Body of pancreas (tissue), 4 donors: ENCODE measurements at regions not wholly inside any gene's neighbourhood (a gene's known extent, or its start where the extent isn't known, plus 50 kb on each side); places are given as distances from the start of the nearest gene placed in this dataset.

Experiments
- POLR2A ChIP-seq, 3 donors: fragments of 450-650 bp; IDR thresholded peaks; one replicate each; pipeline ENCODE4 v1.6.1; 2016; ENCODE audit warnings: antibody characterized with exemption in 3 of 3, mild to moderate bottlenecking in 2 of 3
- TF ChIP-seq, protein P1 (sequence below), 7 experiments: fragments of 450-650 bp in 4 of 7; fragments of 200-600 bp in 3 of 7; sonication (generic) in 3 of 7; IDR thresholded peaks; one replicate each; pipeline ENCODE4 v1.5.1; 2016 to 2019; ENCODE audit warnings: antibody characterized with exemption in 7 of 7

- TF ChIP-seq, protein P1, sequence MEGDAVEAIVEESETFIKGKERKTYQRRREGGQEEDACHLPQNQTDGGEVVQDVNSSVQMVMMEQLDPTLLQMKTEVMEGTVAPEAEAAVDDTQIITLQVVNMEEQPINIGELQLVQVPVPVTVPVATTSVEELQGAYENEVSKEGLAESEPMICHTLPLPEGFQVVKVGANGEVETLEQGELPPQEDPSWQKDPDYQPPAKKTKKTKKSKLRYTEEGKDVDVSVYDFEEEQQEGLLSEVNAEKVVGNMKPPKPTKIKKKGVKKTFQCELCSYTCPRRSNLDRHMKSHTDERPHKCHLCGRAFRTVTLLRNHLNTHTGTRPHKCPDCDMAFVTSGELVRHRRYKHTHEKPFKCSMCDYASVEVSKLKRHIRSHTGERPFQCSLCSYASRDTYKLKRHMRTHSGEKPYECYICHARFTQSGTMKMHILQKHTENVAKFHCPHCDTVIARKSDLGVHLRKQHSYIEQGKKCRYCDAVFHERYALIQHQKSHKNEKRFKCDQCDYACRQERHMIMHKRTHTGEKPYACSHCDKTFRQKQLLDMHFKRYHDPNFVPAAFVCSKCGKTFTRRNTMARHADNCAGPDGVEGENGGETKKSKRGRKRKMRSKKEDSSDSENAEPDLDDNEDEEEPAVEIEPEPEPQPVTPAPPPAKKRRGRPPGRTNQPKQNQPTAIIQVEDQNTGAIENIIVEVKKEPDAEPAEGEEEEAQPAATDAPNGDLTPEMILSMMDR (IDR thresholded peaks at IDR 0.05) = no peak
- no peak for TF ChIP-seq POLR2A (IDR thresholded peaks at IDR 0.05)
Measured at GRCh38 chr11:23604966-23605365, 744.7 kb upstream of the CCDC179 start.
